ENCODE measurements at regions not wholly inside any gene's neighbourhood (a gene's known extent, or its start where the extent isn't known, plus 50 kb on each side); places are given as distances from the start of the nearest gene placed in this dataset.

DNA sequence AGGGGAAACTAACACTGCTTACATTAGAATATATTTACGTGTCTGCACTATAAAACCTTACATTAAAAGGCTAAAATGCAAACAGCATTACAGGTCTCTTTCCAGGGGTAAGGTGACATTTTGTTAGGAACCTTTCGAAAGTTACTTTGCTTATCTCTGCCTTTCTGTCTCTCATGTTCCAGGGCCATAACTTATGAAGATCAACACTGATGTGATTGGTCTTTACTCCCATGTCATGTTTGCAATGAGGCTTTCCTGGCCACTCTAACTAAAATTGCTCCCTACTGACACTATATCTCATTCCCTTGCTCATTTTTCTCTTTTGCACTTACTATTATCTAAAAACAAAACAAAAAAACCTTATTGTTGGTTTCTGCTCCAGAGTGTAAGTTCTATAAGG is 119.0 kb downstream of the JRKL start:
- DNase-seq (ENCODE audit: low spot score) (no peak), ATAC-seq (no peak)
- no peak overlapping the region for H3K4me2 ChIP-seq
- Mint-ChIP-seq H3K9me3 (no peaks in the 10 kb centered on the region), H3K36me3 (ENCODE audit: low read depth) (no peaks in the 10 kb centered on the region), H3K27ac (no peak overlapping the region), H3K27me3 (ENCODE audit: insufficient read depth, low read depth, poor library complexity) (no peaks in the 10 kb centered on the region), H3K4me1 (no peaks in the 10 kb centered on the region), H3K4me3 (no peak overlapping the region)
- H3K4me1 ChIP-seq (ENCODE audit: insufficient read depth) = no peaks in the 10 kb centered on the region
- no peaks in the 10 kb centered on the region for H3K79me2 ChIP-seq (replicated peaks; ENCODE audit: insufficient read depth)
- TF ChIP-seq, protein P1, sequence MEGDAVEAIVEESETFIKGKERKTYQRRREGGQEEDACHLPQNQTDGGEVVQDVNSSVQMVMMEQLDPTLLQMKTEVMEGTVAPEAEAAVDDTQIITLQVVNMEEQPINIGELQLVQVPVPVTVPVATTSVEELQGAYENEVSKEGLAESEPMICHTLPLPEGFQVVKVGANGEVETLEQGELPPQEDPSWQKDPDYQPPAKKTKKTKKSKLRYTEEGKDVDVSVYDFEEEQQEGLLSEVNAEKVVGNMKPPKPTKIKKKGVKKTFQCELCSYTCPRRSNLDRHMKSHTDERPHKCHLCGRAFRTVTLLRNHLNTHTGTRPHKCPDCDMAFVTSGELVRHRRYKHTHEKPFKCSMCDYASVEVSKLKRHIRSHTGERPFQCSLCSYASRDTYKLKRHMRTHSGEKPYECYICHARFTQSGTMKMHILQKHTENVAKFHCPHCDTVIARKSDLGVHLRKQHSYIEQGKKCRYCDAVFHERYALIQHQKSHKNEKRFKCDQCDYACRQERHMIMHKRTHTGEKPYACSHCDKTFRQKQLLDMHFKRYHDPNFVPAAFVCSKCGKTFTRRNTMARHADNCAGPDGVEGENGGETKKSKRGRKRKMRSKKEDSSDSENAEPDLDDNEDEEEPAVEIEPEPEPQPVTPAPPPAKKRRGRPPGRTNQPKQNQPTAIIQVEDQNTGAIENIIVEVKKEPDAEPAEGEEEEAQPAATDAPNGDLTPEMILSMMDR (conservative IDR thresholded peaks at IDR 0.05; ENCODE audit: low read depth in 2 of 2) = no peak
- no peak for TF ChIP-seq POLR2AphosphoS5 (IDR thresholded peaks at IDR 0.05; ENCODE audit: low read depth)
- TF ChIP-seq JUNB (IDR thresholded peaks at IDR 0.05; ENCODE audit: unreplicated experiment) = no peak
- TF ChIP-seq NANOG (IDR thresholded peaks at IDR 0.05; ENCODE audit: borderline replicate concordance) = no peak
- no peak for TF ChIP-seq ZNF331 (CRISPR knock-in tag; IDR thresholded peaks at IDR 0.05; ENCODE audit: low read depth)
- TF ChIP-seq EZH2 (IDR thresholded peaks at IDR 0.05; ENCODE audit: low read depth, unreplicated experiment) = no peak
- TF ChIP-seq, protein P2, sequence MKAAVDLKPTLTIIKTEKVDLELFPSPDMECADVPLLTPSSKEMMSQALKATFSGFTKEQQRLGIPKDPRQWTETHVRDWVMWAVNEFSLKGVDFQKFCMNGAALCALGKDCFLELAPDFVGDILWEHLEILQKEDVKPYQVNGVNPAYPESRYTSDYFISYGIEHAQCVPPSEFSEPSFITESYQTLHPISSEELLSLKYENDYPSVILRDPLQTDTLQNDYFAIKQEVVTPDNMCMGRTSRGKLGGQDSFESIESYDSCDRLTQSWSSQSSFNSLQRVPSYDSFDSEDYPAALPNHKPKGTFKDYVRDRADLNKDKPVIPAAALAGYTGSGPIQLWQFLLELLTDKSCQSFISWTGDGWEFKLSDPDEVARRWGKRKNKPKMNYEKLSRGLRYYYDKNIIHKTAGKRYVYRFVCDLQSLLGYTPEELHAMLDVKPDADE (IDR thresholded peaks at IDR 0.05) = no peak
- no peak for TF ChIP-seq CREB1 (CRISPR knock-in tag; IDR thresholded peaks at IDR 0.05; ENCODE audit: low read depth)
- TF ChIP-seq EZH2phosphoT487 (IDR thresholded peaks at IDR 0.05; ENCODE audit: unreplicated experiment) = no peak
- no peak overlapping the region for H2AFZ ChIP-seq
- no peak overlapping the region for H3K4me3 ChIP-seq
- no peak overlapping the region for H3K27ac ChIP-seq (ENCODE audit: low read depth)
- H3K27me3 ChIP-seq (ENCODE audit: insufficient read depth) = no peaks in the 10 kb centered on the region
- H3K36me3 ChIP-seq (ENCODE audit: insufficient read depth) = no peaks in the 10 kb centered on the region
- H3F3A ChIP-seq (replicated peaks; ENCODE audit: low read depth) = no peaks in the 10 kb centered on the region
- 0 out of 2 replicates have a peak, but pooled peaks cover 5% of the 10 kb centered on the region for H3K9me2 ChIP-seq (ENCODE audit: insufficient read depth)
- H4K20me1 ChIP-seq (replicated peaks; ENCODE audit: insufficient read depth) = no peaks in the 10 kb centered on the region

DNA sequence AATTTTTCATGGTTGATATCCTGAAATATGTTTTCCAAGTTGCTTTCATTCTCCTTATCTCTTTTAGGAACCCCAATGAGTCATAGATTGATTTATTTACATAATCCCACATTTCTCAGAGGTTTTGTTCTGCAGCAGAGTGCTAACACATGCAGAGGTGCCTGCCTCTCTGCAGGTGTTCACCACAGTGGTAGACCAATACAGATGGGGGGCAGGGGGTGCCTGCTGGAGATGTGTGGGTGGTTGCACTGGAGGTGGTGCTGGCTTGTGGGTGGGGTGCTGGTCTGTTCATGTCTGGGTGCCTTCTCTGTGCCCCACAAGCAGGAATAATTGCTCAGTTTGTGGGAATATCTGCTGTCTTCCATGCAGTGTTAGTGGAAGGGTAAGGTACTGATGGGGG is 131.1 kb downstream of the JRKL start:
- DNase-seq (ENCODE audit: low spot score) (no peak), ATAC-seq (no peak)
- Histone ChIP-seq H3K36me3 (ENCODE audit: insufficient read depth) (no peaks in the 10 kb centered on the region), H3K27me3 (ENCODE audit: insufficient read depth) (no peaks in the 10 kb centered on the region), H3K79me2 (replicated peaks; ENCODE audit: insufficient read depth) (no peaks in the 10 kb centered on the region), H2AFZ (no peak overlapping the region), H3K4me2 (no peak overlapping the region), H3K27ac (ENCODE audit: low read depth) (no peak overlapping the region), H3K9me2 (ENCODE audit: insufficient read depth) (peaks cover 4% of the 10 kb centered on the region; the same call in 1 of the 2 replicates), H3K4me1 (ENCODE audit: insufficient read depth) (no peaks in the 10 kb centered on the region), H3F3A (replicated peaks; ENCODE audit: low read depth) (no peaks in the 10 kb centered on the region), H4K20me1 (replicated peaks; ENCODE audit: insufficient read depth) (no peaks in the 10 kb centered on the region), H3K4me3 (no peak overlapping the region)
- Mint-ChIP-seq H3K4me3 (no peak overlapping the region), H3K36me3 (ENCODE audit: low read depth) (no peaks in the 10 kb centered on the region), H3K27me3 (ENCODE audit: insufficient read depth, low read depth, poor library complexity) (no peaks in the 10 kb centered on the region), H3K4me1 (no peaks in the 10 kb centered on the region; the same call in 2 of the 3 replicates), H3K9me3 (no peaks in the 10 kb centered on the region), H3K27ac (no peak overlapping the region)
- TF ChIP-seq JUNB (IDR thresholded peaks at IDR 0.05; ENCODE audit: unreplicated experiment) = no peak
- no peak for TF ChIP-seq EZH2phosphoT487 (IDR thresholded peaks at IDR 0.05; ENCODE audit: unreplicated experiment)
- TF ChIP-seq, protein P2 (IDR thresholded peaks at IDR 0.05) = no peak
- no peak for TF ChIP-seq CREB1 (CRISPR knock-in tag; IDR thresholded peaks at IDR 0.05; ENCODE audit: low read depth)
- no peak for TF ChIP-seq NANOG (IDR thresholded peaks at IDR 0.05; ENCODE audit: borderline replicate concordance)
- no peak for TF ChIP-seq ZNF331 (CRISPR knock-in tag; IDR thresholded peaks at IDR 0.05; ENCODE audit: low read depth)
- TF ChIP-seq ZNF114 (CRISPR knock-in tag; IDR thresholded peaks at IDR 0.05) = no peak
- TF ChIP-seq, protein P3, sequence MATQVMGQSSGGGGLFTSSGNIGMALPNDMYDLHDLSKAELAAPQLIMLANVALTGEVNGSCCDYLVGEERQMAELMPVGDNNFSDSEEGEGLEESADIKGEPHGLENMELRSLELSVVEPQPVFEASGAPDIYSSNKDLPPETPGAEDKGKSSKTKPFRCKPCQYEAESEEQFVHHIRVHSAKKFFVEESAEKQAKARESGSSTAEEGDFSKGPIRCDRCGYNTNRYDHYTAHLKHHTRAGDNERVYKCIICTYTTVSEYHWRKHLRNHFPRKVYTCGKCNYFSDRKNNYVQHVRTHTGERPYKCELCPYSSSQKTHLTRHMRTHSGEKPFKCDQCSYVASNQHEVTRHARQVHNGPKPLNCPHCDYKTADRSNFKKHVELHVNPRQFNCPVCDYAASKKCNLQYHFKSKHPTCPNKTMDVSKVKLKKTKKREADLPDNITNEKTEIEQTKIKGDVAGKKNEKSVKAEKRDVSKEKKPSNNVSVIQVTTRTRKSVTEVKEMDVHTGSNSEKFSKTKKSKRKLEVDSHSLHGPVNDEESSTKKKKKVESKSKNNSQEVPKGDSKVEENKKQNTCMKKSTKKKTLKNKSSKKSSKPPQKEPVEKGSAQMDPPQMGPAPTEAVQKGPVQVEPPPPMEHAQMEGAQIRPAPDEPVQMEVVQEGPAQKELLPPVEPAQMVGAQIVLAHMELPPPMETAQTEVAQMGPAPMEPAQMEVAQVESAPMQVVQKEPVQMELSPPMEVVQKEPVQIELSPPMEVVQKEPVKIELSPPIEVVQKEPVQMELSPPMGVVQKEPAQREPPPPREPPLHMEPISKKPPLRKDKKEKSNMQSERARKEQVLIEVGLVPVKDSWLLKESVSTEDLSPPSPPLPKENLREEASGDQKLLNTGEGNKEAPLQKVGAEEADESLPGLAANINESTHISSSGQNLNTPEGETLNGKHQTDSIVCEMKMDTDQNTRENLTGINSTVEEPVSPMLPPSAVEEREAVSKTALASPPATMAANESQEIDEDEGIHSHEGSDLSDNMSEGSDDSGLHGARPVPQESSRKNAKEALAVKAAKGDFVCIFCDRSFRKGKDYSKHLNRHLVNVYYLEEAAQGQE (IDR thresholded peaks at IDR 0.05; ENCODE audit: unreplicated experiment) = no peak

All from GM23338 (cell line).